Peyer's patch (tissue), 4 donors: ENCODE measurements at regions not wholly inside any gene's neighbourhood (a gene's known extent, or its start where the extent isn't known, plus 50 kb on each side); places are given as distances from the start of the nearest gene placed in this dataset.
A peak's percentile ranks its signal among the peaks of the same experiment; 100 is the strongest.

Experiments used
- DNase-seq, 3 donors: peaks; one replicate each; pipeline ENCODE4 v3.0.0-alpha.2; 2017 to 2019
- H3K27ac ChIP-seq, 4 donors: fragments of 200-600 bp; sonication (generic); one replicate each; pipeline ENCODE4 v1.5.1; 2016 to 2019
- H3K27me3 ChIP-seq, 2 donors: fragments of 200-600 bp; sonication (generic); one replicate each; pipeline ENCODE4 v1.5.1; 2019
- H3K36me3 ChIP-seq, 3 donors: fragments of 200-600 bp; sonication (generic); one replicate each; pipeline ENCODE4 v1.5.1; 2016 to 2019
- H3K4me1 ChIP-seq, 4 donors: fragments of 200-600 bp; sonication (generic); one replicate each; pipeline ENCODE4 v1.5.1; 2016 to 2019
- H3K4me3 ChIP-seq, 4 donors: fragments of 200-600 bp; sonication (generic); 1 replicate in 3 of 4; 2 replicates in 1 of 4; pipeline ENCODE4 v1.5.1; 2016 to 2019; ENCODE audit warnings: mild to moderate bottlenecking in 1 of 4
- H3K9me3 ChIP-seq, 4 donors: fragments of 200-600 bp; sonication (generic); one replicate each; pipeline ENCODE4 v1.5.1; 2016 to 2019; ENCODE audit warnings: mild to moderate bottlenecking in 1 of 4
- CTCF ChIP-seq, 6 experiments: fragments of 450-650 bp in 4 of 6; fragments of 200-600 bp in 2 of 6; sonication (generic) in 1 of 6; IDR thresholded peaks; one replicate each; pipeline ENCODE4 v1.5.1; 2017 to 2019; ENCODE audit warnings: antibody characterized with exemption in 6 of 6, mild to moderate bottlenecking in 3 of 6, moderate library complexity in 1 of 6
- POLR2A ChIP-seq, 2 donors: fragments of 450-650 bp; IDR thresholded peaks; one replicate each; pipeline ENCODE4 v1.5.1; 2017; ENCODE audit warnings: antibody characterized with exemption in 2 of 2, mild to moderate bottlenecking in 2 of 2, moderate library complexity in 2 of 2

GRCh38 chr16:86934581-86935375, 356.4 kb downstream of the FOXL1 start:
- Histone ChIP-seq H3K9me3 (no peaks in the 10 kb centered on the region), H3K4me1 (no peaks in the 10 kb centered on the region), H3K36me3 (no peaks in the 10 kb centered on the region), H3K4me3 (no peak overlapping the region), H3K27ac (no peak overlapping the region), H3K27me3 (no peaks in the 10 kb centered on the region)
- DNase-seq: peak in 1 of 3 donors; percentile 33
- TF ChIP-seq CTCF (IDR thresholded peaks at IDR 0.05) (no peak), POLR2A (IDR thresholded peaks at IDR 0.05) (no peak)

DNA sequence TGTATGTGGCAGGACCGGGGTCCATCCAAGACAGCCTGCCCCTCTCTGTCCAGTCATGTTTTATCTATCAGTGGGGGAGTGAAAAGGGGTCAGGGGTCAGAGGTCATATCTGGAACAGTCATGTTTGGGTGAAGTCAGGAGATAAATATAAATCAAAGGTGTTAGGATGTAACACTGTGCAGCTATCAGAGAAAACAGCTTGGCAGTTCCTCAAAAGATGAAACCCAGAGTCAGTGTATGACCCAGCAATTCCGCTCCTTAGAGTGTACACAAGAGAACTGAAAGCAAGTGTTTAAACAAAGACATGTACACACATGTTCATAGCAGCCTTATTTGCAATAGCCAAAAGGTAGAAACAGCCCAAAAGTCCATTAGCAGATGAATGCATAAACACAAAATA, 361.3 kb downstream of the FOXL1 start:
- Histone ChIP-seq H3K27ac (no peak overlapping the region), H3K36me3 (no peaks in the 10 kb centered on the region), H3K9me3 (no peaks in the 10 kb centered on the region), H3K4me3 (no peak overlapping the region), H3K27me3 (no peaks in the 10 kb centered on the region), H3K4me1 (no peaks in the 10 kb centered on the region)
- DNase-seq: no peak
- TF ChIP-seq CTCF (IDR thresholded peaks at IDR 0.05) (no peak), POLR2A (IDR thresholded peaks at IDR 0.05) (no peak)

DNA sequence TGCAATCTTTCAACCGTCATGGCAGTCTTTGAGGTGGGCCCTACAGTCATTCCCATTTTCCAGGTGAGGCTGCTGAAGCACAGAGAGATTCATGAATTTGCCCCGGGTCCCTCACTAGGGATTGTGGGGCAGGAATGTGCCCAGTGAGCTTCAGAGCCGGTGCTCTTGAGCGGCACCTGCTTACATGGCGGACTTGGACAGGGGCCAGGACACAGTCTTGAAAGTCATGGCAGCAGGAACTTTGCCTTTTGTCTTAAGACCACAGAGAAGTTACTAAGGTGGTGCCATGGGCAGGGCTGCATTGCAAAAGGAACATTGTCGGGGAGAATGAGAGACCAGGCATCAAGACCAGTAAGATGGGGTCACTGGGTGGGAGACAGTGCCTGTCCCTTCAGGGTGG, 363.4 kb downstream of the FOXL1 start:
- no peak for TF ChIP-seq POLR2A (IDR thresholded peaks at IDR 0.05)
- TF ChIP-seq CTCF (IDR thresholded peaks at IDR 0.05): no peak
- no peaks in the 10 kb centered on the region for H3K27me3 ChIP-seq
- H3K4me3 ChIP-seq: no peak overlapping the region
- no peaks in the 10 kb centered on the region for H3K36me3 ChIP-seq
- H3K9me3 ChIP-seq: no peaks in the 10 kb centered on the region
- H3K27ac ChIP-seq: no peak overlapping the region
- DNase-seq: no peak
- H3K4me1 ChIP-seq: no peaks in the 10 kb centered on the region

GRCh38 chr16:86942151-86943051, 364.1 kb downstream of the FOXL1 start:
- no peaks in the 10 kb centered on the region for H3K27me3 ChIP-seq
- no peaks in the 10 kb centered on the region for H3K36me3 ChIP-seq
- H3K27ac ChIP-seq: no peak overlapping the region
- DNase-seq: peak in 1 of 3 donors; percentile 16
- H3K9me3 ChIP-seq: no peaks in the 10 kb centered on the region
- no peak overlapping the region for H3K4me3 ChIP-seq
- no peaks in the 10 kb centered on the region for H3K4me1 ChIP-seq
- TF ChIP-seq CTCF (IDR thresholded peaks at IDR 0.05) (no peak), POLR2A (IDR thresholded peaks at IDR 0.05) (no peak)

GRCh38 chr16:86945166-86945900, 367.0 kb downstream of the FOXL1 start:
- no peaks in the 10 kb centered on the region for H3K36me3 ChIP-seq
- H3K27me3 ChIP-seq: no peaks in the 10 kb centered on the region
- no peak for DNase-seq
- no peak overlapping the region for H3K4me3 ChIP-seq
- no peak overlapping the region for H3K27ac ChIP-seq
- TF ChIP-seq CTCF (IDR thresholded peaks at IDR 0.05) (no peak), POLR2A (IDR thresholded peaks at IDR 0.05) (no peak)
- no peaks in the 10 kb centered on the region for H3K9me3 ChIP-seq
- no peaks in the 10 kb centered on the region for H3K4me1 ChIP-seq
